ENCODE measurements at regions not wholly inside any gene's neighbourhood (a gene's known extent, or its start where the extent isn't known, plus 50 kb on each side); places are given as distances from the start of the nearest gene placed in this dataset.

DNA sequence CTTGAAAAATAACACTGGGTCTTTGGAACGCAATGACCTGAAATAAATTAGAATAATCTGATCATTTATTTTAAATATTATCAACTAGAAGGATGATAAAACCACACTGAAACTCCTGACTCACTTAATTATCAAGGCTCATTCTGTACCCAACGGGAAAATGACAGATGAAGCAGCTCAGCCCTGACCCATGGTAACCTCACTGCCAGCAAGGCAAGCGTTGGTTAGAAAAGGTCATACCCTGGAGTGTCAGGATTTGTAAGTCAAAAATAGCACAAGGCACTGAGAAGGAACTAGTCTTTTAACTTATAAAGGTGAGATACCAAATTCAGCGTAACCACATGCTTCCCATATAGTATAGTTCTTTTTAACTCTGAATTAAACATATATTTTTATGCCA, 277.5 kb downstream of the ETAA1 start:
- TF ChIP-seq, protein P1, sequence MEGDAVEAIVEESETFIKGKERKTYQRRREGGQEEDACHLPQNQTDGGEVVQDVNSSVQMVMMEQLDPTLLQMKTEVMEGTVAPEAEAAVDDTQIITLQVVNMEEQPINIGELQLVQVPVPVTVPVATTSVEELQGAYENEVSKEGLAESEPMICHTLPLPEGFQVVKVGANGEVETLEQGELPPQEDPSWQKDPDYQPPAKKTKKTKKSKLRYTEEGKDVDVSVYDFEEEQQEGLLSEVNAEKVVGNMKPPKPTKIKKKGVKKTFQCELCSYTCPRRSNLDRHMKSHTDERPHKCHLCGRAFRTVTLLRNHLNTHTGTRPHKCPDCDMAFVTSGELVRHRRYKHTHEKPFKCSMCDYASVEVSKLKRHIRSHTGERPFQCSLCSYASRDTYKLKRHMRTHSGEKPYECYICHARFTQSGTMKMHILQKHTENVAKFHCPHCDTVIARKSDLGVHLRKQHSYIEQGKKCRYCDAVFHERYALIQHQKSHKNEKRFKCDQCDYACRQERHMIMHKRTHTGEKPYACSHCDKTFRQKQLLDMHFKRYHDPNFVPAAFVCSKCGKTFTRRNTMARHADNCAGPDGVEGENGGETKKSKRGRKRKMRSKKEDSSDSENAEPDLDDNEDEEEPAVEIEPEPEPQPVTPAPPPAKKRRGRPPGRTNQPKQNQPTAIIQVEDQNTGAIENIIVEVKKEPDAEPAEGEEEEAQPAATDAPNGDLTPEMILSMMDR (IDR thresholded peaks at IDR 0.05; ENCODE audit: low read depth, low read length) = no peak
- DNase-seq (ENCODE audit: low read depth in 2 of 2) = no peak
- H3K4me3 ChIP-seq (replicated peaks in 1 of 2; ENCODE audit: low read depth in 2 of 2, low read length in 2 of 2) = no peak overlapping the region

DNA sequence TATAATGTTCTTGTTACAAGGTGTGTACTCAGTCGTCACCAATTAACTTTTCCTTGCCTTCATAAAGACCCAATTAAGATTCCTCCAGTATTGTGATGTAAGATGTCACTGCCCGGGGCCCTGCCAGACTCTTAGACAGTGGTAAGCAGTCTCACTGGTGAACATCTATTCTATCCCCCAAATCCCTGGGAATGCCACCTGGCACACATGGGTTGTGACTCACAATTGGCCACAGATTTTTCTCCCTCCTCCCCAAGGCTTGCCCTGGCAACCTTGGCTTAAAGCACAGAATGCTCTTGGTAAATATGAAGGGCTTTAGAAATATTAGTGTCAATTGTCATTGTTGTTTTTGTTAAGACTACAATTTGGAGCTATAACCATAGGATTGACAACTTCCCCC, 287.9 kb downstream of the ETAA1 start:
- no peak overlapping the region for H3K4me3 ChIP-seq (replicated peaks in 1 of 2; ENCODE audit: low read depth in 2 of 2, low read length in 2 of 2)
- DNase-seq (ENCODE audit: low read depth in 2 of 2) = no peak
- TF ChIP-seq, protein P1 (IDR thresholded peaks at IDR 0.05; ENCODE audit: low read depth, low read length) = no peak

DNA sequence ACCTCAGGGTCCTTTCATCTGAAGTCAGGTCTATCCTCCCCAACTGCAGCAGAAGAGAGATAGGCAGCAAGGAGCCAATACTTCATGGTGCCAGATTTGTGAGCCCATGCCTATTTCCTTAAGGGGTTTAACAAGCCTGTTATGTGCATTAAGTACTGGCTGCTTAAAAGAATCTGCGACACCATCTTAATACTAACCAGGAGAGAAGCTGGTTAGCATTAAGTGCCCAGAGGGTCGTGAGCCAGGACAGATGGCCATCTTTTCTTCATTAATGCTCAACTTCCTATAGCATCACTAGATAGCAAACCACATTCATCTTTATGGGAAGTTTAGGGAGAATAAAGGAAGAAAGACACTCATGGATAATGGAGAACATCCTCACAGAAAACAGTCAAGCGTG, 289.1 kb downstream of the ETAA1 start:
- no peak for DNase-seq (ENCODE audit: low read depth in 2 of 2)
- TF ChIP-seq, protein P1 (IDR thresholded peaks at IDR 0.05; ENCODE audit: low read depth, low read length) = no peak
- H3K4me3 ChIP-seq (replicated peaks in 1 of 2; ENCODE audit: low read depth in 2 of 2, low read length in 2 of 2) = no peak overlapping the region

DNA sequence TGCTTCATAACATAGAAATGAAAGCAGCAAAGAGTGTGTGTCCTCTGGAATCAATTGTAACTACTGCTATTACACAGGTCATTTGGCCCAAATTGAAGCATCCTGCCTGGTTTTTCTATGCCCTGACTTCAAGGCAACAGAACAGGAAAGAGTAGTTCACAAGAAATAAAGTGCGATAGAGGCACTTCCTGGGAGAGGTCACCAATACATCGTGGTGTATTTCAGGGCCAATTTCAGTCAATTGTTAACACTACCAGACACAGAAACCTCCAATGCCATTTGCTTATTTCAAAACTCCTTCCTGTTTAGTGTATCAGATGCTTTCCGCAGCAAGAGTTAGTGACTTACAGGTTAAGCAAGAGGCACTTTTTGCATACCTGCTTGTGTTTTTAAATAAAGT, 292.1 kb downstream of the ETAA1 start:
- TF ChIP-seq, protein P1 (IDR thresholded peaks at IDR 0.05; ENCODE audit: low read depth, low read length) = no peak

DNA sequence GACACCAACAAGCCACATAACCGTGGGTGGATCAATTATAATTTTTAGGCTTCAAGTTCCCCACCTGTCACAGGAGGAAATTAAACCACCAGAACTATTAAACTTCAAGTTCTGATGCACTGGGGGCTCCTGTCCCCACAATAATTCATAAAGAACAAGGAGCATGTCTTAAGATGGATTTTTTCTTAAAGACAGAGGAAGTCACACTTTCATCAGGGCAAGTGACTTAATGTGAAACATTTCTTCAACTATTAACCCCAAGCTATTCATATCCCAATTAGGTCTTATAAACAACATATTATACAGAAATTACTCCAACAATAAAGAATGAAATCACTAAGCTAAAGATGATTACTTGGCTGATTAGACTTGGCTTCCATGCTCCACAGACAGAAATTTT, 292.5 kb downstream of the ETAA1 start:
- no peak for DNase-seq (ENCODE audit: low read depth in 2 of 2)
- TF ChIP-seq, protein P1 (IDR thresholded peaks at IDR 0.05; ENCODE audit: low read depth, low read length) = no peak
- no peak overlapping the region for H3K4me3 ChIP-seq (replicated peaks in 1 of 2; ENCODE audit: low read depth in 2 of 2, low read length in 2 of 2)

More for the DNA sequence above, 292.1 kb downstream of the ETAA1 start:
- no peak for DNase-seq (ENCODE audit: low read depth in 2 of 2)
- H3K4me3 ChIP-seq (replicated peaks in 1 of 2; ENCODE audit: low read depth in 2 of 2, low read length in 2 of 2) = no peak overlapping the region

DNA sequence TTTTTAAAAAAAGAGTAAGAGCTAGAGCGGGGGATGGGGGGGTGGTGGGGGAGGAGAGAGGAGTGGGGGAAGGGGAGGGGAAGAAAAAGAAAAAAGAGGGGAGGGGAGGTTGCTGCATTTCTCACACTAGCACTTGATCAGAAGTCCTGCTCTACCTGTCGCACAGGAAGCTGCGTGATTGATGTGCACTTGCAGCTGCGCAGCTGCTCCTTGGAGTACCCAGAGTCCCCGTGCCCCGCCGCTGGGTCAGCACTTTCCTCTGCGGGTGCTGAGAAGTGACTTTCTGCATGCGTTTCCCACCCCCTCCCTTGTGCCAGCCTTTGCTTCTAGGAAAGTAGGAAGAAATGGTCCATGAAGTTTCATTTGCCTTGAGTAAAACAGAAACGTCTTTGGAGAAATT, 297.3 kb downstream of the ETAA1 start:
- TF ChIP-seq, protein P1 (IDR thresholded peaks at IDR 0.05; ENCODE audit: low read depth, low read length) = no peak
- no peak overlapping the region for H3K4me3 ChIP-seq (replicated peaks in 1 of 2; ENCODE audit: low read depth in 2 of 2, low read length in 2 of 2)
- no peak for DNase-seq (ENCODE audit: low read depth in 2 of 2)

DNA sequence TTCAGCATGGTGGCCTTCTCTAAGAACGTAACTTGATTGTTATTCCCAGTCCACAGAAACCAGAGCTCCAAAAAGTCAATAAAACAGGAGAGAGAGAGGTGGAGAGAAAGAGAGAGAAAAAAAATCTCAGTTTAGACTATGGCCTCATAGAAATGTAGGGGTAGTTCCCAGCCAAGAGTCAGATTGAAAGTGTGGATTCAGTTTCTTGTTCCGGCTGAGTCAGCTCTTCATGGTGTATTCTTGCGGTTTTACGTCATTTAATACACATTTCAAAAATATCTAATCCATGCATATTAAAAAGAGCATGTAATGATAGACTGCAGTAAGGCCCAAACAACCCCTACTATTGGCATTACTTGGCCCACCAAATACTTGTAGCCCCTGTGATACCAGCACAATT, 303.9 kb downstream of the ETAA1 start:
- H3K4me3 ChIP-seq (replicated peaks in 1 of 2; ENCODE audit: low read depth in 2 of 2, low read length in 2 of 2) = no peak overlapping the region
- TF ChIP-seq, protein P1 (IDR thresholded peaks at IDR 0.05; ENCODE audit: low read depth, low read length) = no peak

More for the DNA sequence above, 303.9 kb downstream of the ETAA1 start:
- no peak for DNase-seq (ENCODE audit: low read depth in 2 of 2)

Data from cardiac fibroblast (primary cell).